Hindlimb muscle (tissue), 1 donor: ENCODE measurements at regions not wholly inside any gene's neighbourhood (a gene's known extent, or its start where the extent isn't known, plus 50 kb on each side); places are given as distances from the start of the nearest gene placed in this dataset.

Source experiments
- DNase-seq: peaks from one replicate; pipeline ENCODE4 v3.0.0-alpha.2; 2013

DNA sequence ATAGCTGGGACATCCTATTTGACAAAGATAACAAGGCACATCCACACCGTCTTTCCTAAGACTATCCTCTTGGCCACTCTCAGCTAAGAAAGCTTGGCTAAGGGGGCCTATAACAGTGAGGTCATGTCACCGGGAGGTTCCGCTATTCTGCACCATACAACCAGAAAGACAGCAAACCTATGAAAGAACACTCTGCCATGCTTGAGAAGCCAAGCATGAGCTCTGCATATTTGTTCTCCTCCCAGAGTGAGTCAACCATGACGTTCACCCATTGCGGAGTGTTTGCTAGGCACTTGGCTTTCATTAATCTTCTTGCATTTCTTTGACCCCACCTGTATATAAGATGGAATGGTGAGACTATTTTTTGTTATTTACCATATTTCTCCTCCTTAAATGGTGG lies 141.2 kb downstream of the GMNC start:
- DNase-seq, result no peak

DNA sequence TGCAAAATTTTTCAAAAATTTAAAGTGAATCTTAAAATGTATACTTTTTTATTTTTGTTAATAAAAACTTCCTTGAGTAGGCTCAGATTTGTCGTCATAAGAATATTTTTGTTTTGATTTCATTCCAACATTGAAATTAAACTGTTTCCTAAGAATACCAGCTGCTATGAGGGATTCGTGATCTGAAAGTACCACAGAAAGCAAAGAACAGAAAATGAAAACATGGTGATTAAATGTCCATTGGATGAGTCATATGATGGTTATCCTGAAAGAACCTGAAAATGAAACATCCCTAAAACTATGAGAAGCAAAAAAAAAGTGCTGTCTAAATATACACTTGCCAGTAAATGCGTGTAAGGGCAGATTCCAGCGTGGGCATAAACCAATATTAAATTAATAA lies 143.8 kb downstream of the GMNC start:
- DNase-seq, result no peak

DNA sequence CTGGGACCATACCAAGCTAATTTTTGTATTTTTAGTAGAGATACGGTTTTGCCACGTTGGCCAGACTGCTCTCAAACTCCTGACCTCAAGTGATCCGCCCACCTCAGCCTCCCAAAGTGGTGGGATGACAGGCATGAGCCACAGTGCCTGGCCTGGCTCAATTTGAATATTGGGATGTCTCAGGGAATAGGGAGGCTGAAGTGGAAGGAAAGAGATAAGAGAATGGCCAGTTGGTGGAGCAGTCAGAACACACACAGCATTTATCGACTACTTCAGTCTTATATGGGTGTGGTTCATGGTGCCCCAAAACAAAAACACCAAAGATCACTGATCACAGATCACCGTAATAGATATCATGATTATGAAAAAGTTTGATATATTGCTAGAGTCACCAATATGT lies 144.4 kb downstream of the GMNC start:
- no peak for DNase-seq

DNA sequence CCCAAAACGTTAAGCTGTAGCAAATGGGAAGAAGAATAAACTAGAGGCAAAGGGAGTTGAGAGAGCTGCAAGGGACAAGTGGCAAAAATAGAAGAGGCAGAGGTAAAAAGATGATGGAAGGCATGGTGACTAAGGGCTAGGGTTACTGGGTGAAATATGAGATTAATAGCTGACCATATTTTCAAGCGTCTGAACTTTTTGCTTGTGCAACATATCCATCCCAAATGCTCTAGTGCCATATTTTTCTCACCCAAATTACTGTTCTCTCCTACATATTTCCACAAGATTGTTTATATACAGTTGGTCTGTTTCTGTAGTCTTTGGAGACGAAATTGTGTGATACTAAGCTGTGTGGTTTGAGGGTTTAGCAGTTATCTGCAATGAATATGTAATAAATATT lies 145.5 kb downstream of the GMNC start:
- DNase-seq, result no peak

DNA sequence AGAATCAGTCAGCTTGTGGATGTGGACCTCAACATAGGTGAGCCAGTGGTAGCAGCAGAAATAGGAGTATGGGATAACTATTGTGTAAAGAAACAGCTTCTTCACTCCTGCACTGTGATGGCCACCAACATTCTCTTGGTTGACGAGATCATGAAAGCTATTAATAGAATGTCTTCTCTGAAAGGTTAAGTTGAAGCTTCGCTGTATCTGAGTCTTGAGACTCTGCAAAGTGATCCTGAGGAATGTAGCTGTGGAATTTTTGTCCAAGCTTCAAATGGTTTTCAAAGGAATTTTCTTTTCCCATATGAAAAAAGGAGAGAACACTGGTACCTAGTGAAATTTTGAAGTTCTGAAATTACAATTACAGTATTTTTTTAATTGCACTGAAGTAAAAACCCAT lies 146.3 kb downstream of the GMNC start:
- no peak for DNase-seq

DNA sequence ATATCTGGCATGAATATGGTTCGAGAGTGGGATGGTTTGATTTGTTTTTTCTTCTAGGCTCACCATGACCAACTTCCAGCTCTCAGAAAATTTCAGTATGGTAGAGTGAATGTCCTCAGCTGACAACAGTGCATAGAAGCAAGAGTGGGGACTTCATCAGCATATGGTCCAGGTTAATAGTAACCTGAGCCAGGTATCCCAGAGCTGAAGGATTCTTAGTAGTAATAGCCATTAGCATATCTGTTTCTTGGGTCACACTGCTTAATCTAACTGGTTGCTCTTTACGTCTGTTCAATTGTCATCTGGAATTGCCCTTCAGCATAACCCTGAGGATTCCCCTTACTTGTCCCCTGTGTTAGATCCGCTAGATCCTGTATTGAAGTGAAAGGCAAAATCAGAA lies 151.8 kb downstream of the GMNC start:
- no peak for DNase-seq

DNA sequence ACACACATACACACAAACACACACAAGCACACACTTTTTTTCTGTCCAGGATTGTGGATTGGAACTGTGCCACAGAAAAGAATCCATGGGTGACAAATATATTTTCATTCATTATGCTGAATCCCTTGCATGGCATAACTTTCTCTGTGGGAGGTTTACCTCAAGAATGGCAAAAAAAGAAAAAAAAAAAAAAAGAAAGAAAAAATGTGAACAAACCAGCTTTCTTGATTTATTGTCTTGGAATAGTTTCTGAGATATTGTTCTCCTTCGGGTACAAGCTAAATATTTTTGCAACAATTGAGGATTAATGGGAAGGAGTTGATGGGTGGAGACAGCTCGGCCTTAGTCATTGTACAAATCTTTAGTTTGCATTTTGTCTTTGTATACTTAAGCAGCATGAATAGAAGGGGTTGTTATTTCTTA lies 153.1 kb downstream of the GMNC start:
- DNase-seq, result no peak
